OCI-LY7 (cell line): ENCODE measurements at regions not wholly inside any gene's neighbourhood (a gene's known extent, or its start where the extent isn't known, plus 50 kb on each side); places are given as distances from the start of the nearest gene placed in this dataset.
"Not testable (repeated sequence)": the region's sequence is repeated elsewhere in the genome, so short reads cannot be mapped to it uniquely, and the experiment has no call there.

Source experiments
- BruUV-seq: library from RNA; stranded (reverse); fragments of 400-500 nt; replicated peaks from 2 replicates; lab custom pipeline; 2021; lab: Mats Ljungman, UMichigan
- CTCF ChIA-PET: fragments of 300-600 bp; sonication (Branson Sonifier 250); formaldehyde crosslinking; loops from one replicate; lab custom pipeline; 2022; ENCODE audit warnings: antibody characterized with exemption; ENCODE audit not compliant: unreplicated experiment; lab: Charles Lee
- POLR2A ChIA-PET: fragments of 300-600 bp; sonication (Branson Sonifier 250); formaldehyde crosslinking; loops from one replicate; lab custom pipeline; 2022; ENCODE audit warnings: antibody characterized with exemption; lab: Charles Lee
- DNase-seq: peaks from one replicate; pipeline ENCODE4 v3.0.0-alpha.2; 2015; ENCODE audit warnings: low spot score
- H2AFZ ChIP-seq: fragments of 200-600 bp; sonication (generic), shearing (Covaris generic); 2 replicates; pipeline ENCODE4 v1.6.1; 2014; ENCODE audit warnings: mild to moderate bottlenecking, antibody characterized with exemption, low read length, moderate library complexity
- H3K27ac ChIP-seq: fragments of 200-600 bp; sonication (generic); 2 replicates; pipeline ENCODE4 v1.5.1; 2014; ENCODE audit warnings: mixed run types, low read depth, mild to moderate bottlenecking, moderate library complexity, low read length, inconsistent platforms; ENCODE audit not compliant: poor library complexity, severe bottlenecking
- H3K36me3 ChIP-seq: fragments of 200-600 bp; sonication (generic); 2 replicates; pipeline ENCODE4 v1.6.1; 2014; ENCODE audit warnings: mild to moderate bottlenecking, antibody characterized with exemption, low read length, moderate library complexity, mixed read lengths; ENCODE audit not compliant: insufficient read depth
- H3K4me1 ChIP-seq: fragments of 200-600 bp; sonication (generic); 2 replicates; pipeline ENCODE4 v1.5.1; 2014; ENCODE audit warnings: mild to moderate bottlenecking, low read length; ENCODE audit not compliant: insufficient read depth, poor library complexity, severe bottlenecking
- H3K4me2 ChIP-seq: fragments of 200-600 bp; sonication (generic); 2 replicates; pipeline ENCODE4 v1.6.1; 2014; ENCODE audit warnings: mild to moderate bottlenecking, low read length
- H3K4me3 ChIP-seq: fragments of 200-600 bp; sonication (generic); 2 replicates; pipeline ENCODE4 v1.5.1; 2014; ENCODE audit warnings: mild to moderate bottlenecking, low read depth, low read length; ENCODE audit not compliant: poor library complexity, severe bottlenecking
- H3K79me2 ChIP-seq: fragments of 200-600 bp; sonication (generic); 2 replicates; pipeline ENCODE4 v1.6.1; 2016; ENCODE audit warnings: low read depth, mild to moderate bottlenecking, low read length, moderate library complexity, mixed read lengths; ENCODE audit not compliant: insufficient read depth
- H3K9me2 ChIP-seq: fragments of 200-600 bp; sonication (generic); 2 replicates; pipeline ENCODE4 v1.6.1; 2016; ENCODE audit warnings: mild to moderate bottlenecking, low read length, mixed read lengths; ENCODE audit not compliant: insufficient read depth
- H3K9me3 ChIP-seq: fragments of 200-600 bp; sonication (generic); 2 replicates; pipeline ENCODE4 v1.6.1; 2014; ENCODE audit warnings: mild to moderate bottlenecking, mixed run types, low read length, mixed read lengths
- H4K20me1 ChIP-seq: fragments of 200-600 bp; sonication (generic); 2 replicates; pipeline ENCODE4 v1.6.1; 2014; ENCODE audit warnings: mild to moderate bottlenecking, antibody characterized with exemption, low read length, moderate library complexity, mixed read lengths; ENCODE audit not compliant: insufficient read depth
- EZH2phosphoT487 ChIP-seq: fragments of 200-600 bp; sonication (generic); IDR thresholded peaks from 2 replicates; pipeline ENCODE4 v1.6.1; 2018; ENCODE audit warnings: low read depth, borderline replicate concordance, mild to moderate bottlenecking, mixed run types, antibody characterized with exemption, low read length, moderate library complexity, mixed read lengths
- intact Hi-C: fragments of 100-400 bp; cut with micrococcal nuclease; formaldehyde crosslinking; loops from one replicate; pipeline ENCODE4 v1.10.0; 2022; ENCODE audit not compliant: unreplicated experiment
- TF ChIP-seq, protein P1 (sequence below): fragments of 200-600 bp; sonication (generic); conservative IDR thresholded peaks from 2 replicates; pipeline ENCODE4 v1.5.1; 2014; ENCODE audit warnings: mild to moderate bottlenecking, antibody characterized with exemption, low read length, moderate library complexity, mixed read lengths

DNA sequence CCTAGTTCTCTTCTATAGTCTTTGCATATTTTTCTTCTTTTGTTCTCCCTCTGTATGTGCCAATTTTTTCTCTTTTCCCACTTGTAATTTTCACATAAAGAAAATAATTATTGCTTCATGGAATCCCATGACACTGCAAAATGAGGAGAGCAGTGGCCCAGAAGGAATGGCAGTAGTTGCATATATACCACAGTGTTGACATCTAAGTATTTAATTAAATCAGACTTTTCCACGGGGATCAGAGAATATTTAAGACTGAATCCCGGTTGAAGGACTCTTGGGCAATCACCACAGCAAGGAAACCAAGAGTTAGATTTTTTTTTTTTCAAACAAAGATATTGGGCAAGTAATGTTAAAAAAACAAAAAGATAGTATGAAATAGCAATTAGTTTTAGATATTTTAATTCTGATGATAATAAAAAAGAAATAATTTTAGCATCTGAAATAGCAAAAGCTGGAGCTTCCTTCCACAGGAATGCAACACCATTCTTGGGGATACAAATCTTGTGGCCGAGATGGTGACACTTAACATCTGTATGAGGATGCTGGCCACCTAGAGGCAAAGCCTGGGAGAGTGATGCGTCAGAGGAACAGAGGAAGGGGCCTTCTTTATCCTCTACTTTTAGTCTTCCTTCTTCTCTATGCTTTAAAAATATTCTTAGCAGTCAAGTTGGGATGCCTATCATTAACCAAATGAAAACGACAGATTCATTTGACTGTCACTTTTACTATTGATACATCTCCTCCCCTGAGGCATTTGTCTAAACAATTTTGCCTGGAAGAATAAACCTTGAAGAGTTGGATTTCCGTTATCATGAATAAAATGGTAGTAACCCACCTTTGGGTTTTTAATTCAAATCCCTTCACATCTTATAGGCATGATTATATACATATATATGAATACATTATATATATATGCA lies 356.2 kb downstream of the GJA1 start:
- DNase-seq, result no peak
- Histone ChIP-seq H3K4me1 (no peaks in the 10 kb centered on the region), H3K4me2 (no peak overlapping the region), H4K20me1 (no peaks in the 10 kb centered on the region), H3K27ac (no peak overlapping the region), H3K9me2 (no peaks in the 10 kb centered on the region), H3K9me3 (no peaks in the 10 kb centered on the region), H3K36me3 (no peaks in the 10 kb centered on the region), H2AFZ (no peak overlapping the region), H3K79me2 (no peaks in the 10 kb centered on the region), H3K4me3 (no peak overlapping the region)
- TF ChIP-seq, protein P1, sequence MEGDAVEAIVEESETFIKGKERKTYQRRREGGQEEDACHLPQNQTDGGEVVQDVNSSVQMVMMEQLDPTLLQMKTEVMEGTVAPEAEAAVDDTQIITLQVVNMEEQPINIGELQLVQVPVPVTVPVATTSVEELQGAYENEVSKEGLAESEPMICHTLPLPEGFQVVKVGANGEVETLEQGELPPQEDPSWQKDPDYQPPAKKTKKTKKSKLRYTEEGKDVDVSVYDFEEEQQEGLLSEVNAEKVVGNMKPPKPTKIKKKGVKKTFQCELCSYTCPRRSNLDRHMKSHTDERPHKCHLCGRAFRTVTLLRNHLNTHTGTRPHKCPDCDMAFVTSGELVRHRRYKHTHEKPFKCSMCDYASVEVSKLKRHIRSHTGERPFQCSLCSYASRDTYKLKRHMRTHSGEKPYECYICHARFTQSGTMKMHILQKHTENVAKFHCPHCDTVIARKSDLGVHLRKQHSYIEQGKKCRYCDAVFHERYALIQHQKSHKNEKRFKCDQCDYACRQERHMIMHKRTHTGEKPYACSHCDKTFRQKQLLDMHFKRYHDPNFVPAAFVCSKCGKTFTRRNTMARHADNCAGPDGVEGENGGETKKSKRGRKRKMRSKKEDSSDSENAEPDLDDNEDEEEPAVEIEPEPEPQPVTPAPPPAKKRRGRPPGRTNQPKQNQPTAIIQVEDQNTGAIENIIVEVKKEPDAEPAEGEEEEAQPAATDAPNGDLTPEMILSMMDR, result no peak
- TF ChIP-seq EZH2phosphoT487, result no peak
- CTCF ChIA-PET, result no interaction called here
- BruUV-seq, result no TSS peak
- intact Hi-C loops, result no loop called here
- POLR2A ChIA-PET, result no interaction called here

GRCh38 chr6:121794630-121795029 lies 359.2 kb downstream of the GJA1 start:
- Histone ChIP-seq H3K36me3 (no peaks in the 10 kb centered on the region), H2AFZ (no peak overlapping the region), H3K9me2 (no peaks in the 10 kb centered on the region), H3K4me1 (no peaks in the 10 kb centered on the region), H3K4me3 (no peak overlapping the region), H3K4me2 (no peak overlapping the region), H4K20me1 (no peaks in the 10 kb centered on the region), H3K9me3 (no peaks in the 10 kb centered on the region), H3K79me2 (no peaks in the 10 kb centered on the region), H3K27ac (no peak overlapping the region)
- ChIA-PET CTCF (no interaction called here), POLR2A (interaction anchor here (0.5 kb wide), 1 partner anchor 382 kb away, joined by 3 read pairs; no protein-coding TSS in a partner anchor)
- TF ChIP-seq, protein P1, result no peak
- TF ChIP-seq EZH2phosphoT487, result no peak
- BruUV-seq, result no TSS peak
- intact Hi-C loops, result no loop called here
- DNase-seq, result no peak

DNA sequence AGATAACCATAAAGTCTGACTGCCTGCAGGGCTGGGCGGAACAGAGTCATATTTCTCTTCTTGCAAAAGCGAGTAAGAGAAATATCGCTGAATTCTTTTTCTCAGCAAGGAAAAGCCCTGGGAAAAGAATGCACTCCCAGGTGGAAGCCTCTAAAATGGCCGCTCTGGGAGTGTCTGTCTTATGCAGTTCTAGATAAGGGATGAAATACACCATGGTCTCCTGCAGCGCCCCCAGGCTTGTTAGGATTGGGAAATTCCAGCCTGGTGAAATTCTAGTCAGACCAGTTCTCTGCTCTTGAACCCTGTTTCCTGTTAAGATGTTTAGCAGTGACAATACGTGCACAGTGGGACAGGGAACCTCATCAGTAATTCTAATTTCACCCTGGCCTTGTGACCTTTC lies 362.2 kb downstream of the GJA1 start:
- CTCF ChIA-PET, H3K9me2 ChIP-seq, intact Hi-C loops, H4K20me1 ChIP-seq, H3K79me2 ChIP-seq, DNase-seq, H3K27ac ChIP-seq, H3K9me3 ChIP-seq, H3K4me2 ChIP-seq, H3K4me3 ChIP-seq, POLR2A ChIA-PET, H3K36me3 ChIP-seq, H3K4me1 ChIP-seq, H2AFZ ChIP-seq, BruUV-seq: not testable (repeated sequence)

DNA sequence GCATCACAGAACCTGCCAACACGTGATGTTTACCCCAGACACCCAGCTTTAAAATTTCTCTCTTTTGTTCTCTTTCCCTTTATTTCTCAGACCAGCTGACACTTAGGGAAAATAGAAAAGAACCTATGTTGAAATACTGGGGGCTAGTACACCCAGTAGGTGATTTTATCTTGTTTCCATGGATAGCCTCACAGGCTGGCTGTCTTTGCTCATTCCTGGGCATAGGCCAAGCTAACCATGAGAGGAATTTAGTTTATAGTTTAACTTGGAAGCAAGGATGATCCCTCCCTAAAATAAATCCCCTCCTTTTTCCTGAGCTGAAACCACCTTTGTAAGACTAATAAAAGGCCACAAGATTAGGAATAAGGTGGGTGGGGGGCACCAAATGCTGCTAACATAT lies 362.7 kb downstream of the GJA1 start:
- H3K9me2 ChIP-seq, H3K79me2 ChIP-seq, H3K4me2 ChIP-seq, H3K4me3 ChIP-seq, DNase-seq, H3K36me3 ChIP-seq, H3K9me3 ChIP-seq, intact Hi-C loops, H2AFZ ChIP-seq, H3K27ac ChIP-seq, CTCF ChIA-PET, BruUV-seq, H4K20me1 ChIP-seq, H3K4me1 ChIP-seq, POLR2A ChIA-PET: not testable (repeated sequence)
